B cell (primary cell): ENCODE measurements at regions not wholly inside any gene's neighbourhood (a gene's known extent, or its start where the extent isn't known, plus 50 kb on each side); places are given as distances from the start of the nearest gene placed in this dataset.

ENCODE experiments used
- ATAC-seq: fragments of 200-7000 bp; cut with Tn5 transposase; one replicate; pipeline ENCODE4 v1.10.0; 2021; ENCODE audit warnings: low read depth, mild to moderate bottlenecking, moderate number of reproducible peaks, moderate library complexity
- CTCF ChIA-PET: fragments of 350-600 bp; sonication (Branson Sonifier 250); formaldehyde crosslinking; loops from one replicate; lab custom pipeline; 2021; ENCODE audit warnings: antibody characterized with exemption, inconsistent platforms; lab: Charles Lee
- POLR2A ChIA-PET: fragments of 350-600 bp; sonication (Branson Sonifier 250); formaldehyde crosslinking; loops from one replicate; lab custom pipeline; 2021; ENCODE audit warnings: antibody characterized with exemption; lab: Charles Lee
- DNase-seq: peaks from one replicate; pipeline ENCODE4 v3.0.0; 2013
- H2AFZ ChIP-seq: 2 replicates; pipeline ENCODE4 v1.6.1; 2012; ENCODE audit warnings: mild to moderate bottlenecking, low read depth, low read length; ENCODE audit not compliant: insufficient read depth, poor library complexity, severe bottlenecking
- H3K27ac ChIP-seq, 2 donors: 1 replicate in 1 of 2; 2 replicates in 1 of 2; pipeline ENCODE4 v1.5.1; 2012 to 2013; ENCODE audit warnings: low read length in 2 of 2, mild to moderate bottlenecking in 2 of 2, moderate library complexity in 1 of 2
- H3K27me3 ChIP-seq, 4 experiments: fragments of 200-600 bp in 1 of 4; sonication (generic) in 1 of 4; replicated peaks in 1 of 4; 1 replicate in 2 of 4; 2 replicates in 2 of 4; pipeline versions ENCODE4 v1.6.1 to v1.7.0; 2013 to 2016; ENCODE audit warnings: low read length in 3 of 4, mild to moderate bottlenecking in 2 of 4, mixed read lengths in 1 of 4, moderate library complexity in 1 of 4; ENCODE audit not compliant: insufficient read depth in 4 of 4, control insufficient read depth in 3 of 4; ENCODE audit errors: control extremely low read depth in 1 of 4
- H3K36me3 ChIP-seq, 2 experiments: replicated peaks in 1 of 2; 1 replicate in 1 of 2; 2 replicates in 1 of 2; pipeline versions ENCODE4 v1.6.1 to v1.7.1; 2013; ENCODE audit warnings: low read length in 1 of 2; ENCODE audit not compliant: insufficient read depth in 2 of 2, control insufficient read depth in 1 of 2; ENCODE audit errors: control extremely low read depth in 1 of 2, extremely low read depth in 1 of 2
- H3K4me1 ChIP-seq, 2 donors: fragments of 200-600 bp in 1 of 2; sonication (generic) in 1 of 2; 1 replicate in 1 of 2; 2 replicates in 1 of 2; pipeline versions ENCODE4 v1.5.1 to v1.6.1; 2013 to 2017; ENCODE audit warnings: low read length in 2 of 2; ENCODE audit not compliant: control insufficient read depth in 2 of 2, insufficient read depth in 2 of 2
- H3K4me2 ChIP-seq: replicated peaks from 2 replicates; pipeline ENCODE3; 2012; ENCODE audit warnings: mild to moderate bottlenecking, low read depth, low read length; ENCODE audit not compliant: poor library complexity, severe bottlenecking
- H3K4me3 ChIP-seq, 5 experiments: fragments of 200-600 bp in 1 of 5; sonication (generic) in 1 of 5; 1 replicate in 3 of 5; 2 replicates in 2 of 5; pipeline versions ENCODE4 v1.5.1 to v1.7.0; 2011 to 2016; ENCODE audit warnings: low read length in 4 of 5, mild to moderate bottlenecking in 4 of 5, low read depth in 2 of 5, control low read depth in 1 of 5, moderate library complexity in 1 of 5; ENCODE audit not compliant: insufficient read depth in 1 of 5; ENCODE audit errors: control extremely low read depth in 1 of 5, extremely low read depth in 1 of 5
- H3K79me2 ChIP-seq: fragments of 200-600 bp; sonication (generic); one replicate; pipeline ENCODE4 v1.6.0; 2016; ENCODE audit warnings: low read length; ENCODE audit not compliant: control insufficient read depth, insufficient read depth
- H3K9ac ChIP-seq: fragments of 200-600 bp; sonication (generic); 2 replicates; pipeline ENCODE4 v1.6.1; 2017; ENCODE audit warnings: mild to moderate bottlenecking, low read length, moderate library complexity
- H3K9me3 ChIP-seq, 3 donors: one replicate each; pipeline versions ENCODE4 v1.6.1 to v1.7.1; 2013; ENCODE audit warnings: low read length in 2 of 3; ENCODE audit not compliant: control insufficient read depth in 2 of 3, insufficient read depth in 1 of 3; ENCODE audit errors: control extremely low read depth in 1 of 3
- H4K20me1 ChIP-seq: 2 replicates; pipeline ENCODE4 v1.6.0; 2012; ENCODE audit warnings: mild to moderate bottlenecking, low read length; ENCODE audit not compliant: insufficient read depth, control insufficient read depth, poor library complexity, severe bottlenecking
- H3K27ac Mint-ChIP-seq: one replicate; pipeline ENCODE4 v1.8.0; 2021; ENCODE audit warnings: mixed read lengths
- H3K27me3 Mint-ChIP-seq: one replicate; pipeline ENCODE4 v1.8.0; 2021; ENCODE audit warnings: mixed read lengths
- H3K4me1 Mint-ChIP-seq: one replicate; pipeline ENCODE4 v1.8.0; 2021; ENCODE audit warnings: mixed read lengths
- H3K4me3 Mint-ChIP-seq: one replicate; pipeline ENCODE4 v1.8.0; 2021; ENCODE audit warnings: mixed read lengths
- H3K9me3 Mint-ChIP-seq: one replicate; pipeline ENCODE4 v1.8.0; 2022; ENCODE audit warnings: mixed read lengths; ENCODE audit not compliant: insufficient read depth
- EZH2 ChIP-seq: IDR thresholded peaks from 2 replicates; pipeline ENCODE4 v1.6.1; 2012; ENCODE audit warnings: borderline replicate concordance, low read depth, mild to moderate bottlenecking, moderate library complexity, low read length; ENCODE audit not compliant: insufficient read depth, poor library complexity, severe bottlenecking
- WGBS: methylation state at CpG from one replicate; pipeline ENCODE4 v1.1.5; 2013; ENCODE audit warnings: missing lambda C conversion rate; ENCODE audit not compliant: insufficient coverage; 5-methylcytosine and 5-hydroxymethylcytosine counted together
- intact Hi-C: fragments of 100-400 bp; cut with micrococcal nuclease; formaldehyde crosslinking; loops from one replicate; pipeline ENCODE4 v1.10.0; 2022
- TF ChIP-seq, protein P1 (sequence below): fragments of 200-600 bp; IDR thresholded peaks from one replicate; pipeline ENCODE4 v1.8.0; 2022; ENCODE audit warnings: antibody characterized with exemption, mild to moderate bottlenecking

DNA sequence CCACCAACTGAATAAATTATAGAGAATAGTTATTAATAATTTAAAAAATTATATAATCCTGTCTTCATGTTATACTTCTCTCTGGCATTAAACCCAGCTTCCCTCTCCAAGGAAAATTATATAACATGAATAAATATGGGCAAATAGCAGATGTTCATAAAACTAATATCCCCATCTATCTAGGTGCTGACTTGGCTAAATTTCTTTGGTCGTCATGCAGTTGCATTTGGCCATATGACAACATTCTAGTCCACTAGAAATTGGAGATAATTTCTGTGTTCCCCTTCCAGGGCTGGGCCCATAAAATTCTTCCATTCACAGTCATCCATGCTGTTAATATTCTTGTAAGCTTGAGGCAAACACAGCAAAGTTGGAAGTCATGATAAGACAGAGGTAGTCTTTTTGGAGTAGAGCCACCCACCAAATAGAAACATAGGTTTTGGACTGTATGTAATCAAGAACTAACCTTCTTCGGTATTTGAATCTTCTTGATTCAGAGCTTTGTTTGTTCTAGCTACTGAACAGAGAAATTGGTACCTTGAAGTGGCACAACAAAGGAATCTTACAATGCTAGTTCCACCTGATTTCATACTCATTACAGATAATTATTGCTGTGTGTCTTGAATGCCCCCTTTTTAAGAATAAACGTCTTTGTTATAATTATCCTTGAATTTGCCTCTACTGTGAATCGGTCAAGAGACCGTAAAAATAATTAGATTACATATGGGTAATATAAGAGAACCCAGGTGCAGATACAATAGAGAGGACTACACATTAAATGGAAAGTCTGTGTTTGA lies 678.5 kb upstream of the PCDH20 start:
- CTCF ChIA-PET: no interaction called here
- Histone ChIP-seq H3K27ac (no peak overlapping the region), H3K36me3 (no peaks in the 10 kb centered on the region), H3K27me3 (no peaks in the 10 kb centered on the region), H2AFZ (no peak overlapping the region), H3K79me2 (no peaks in the 10 kb centered on the region), H3K4me3 (no peak overlapping the region), H3K4me1 (no peaks in the 10 kb centered on the region), H3K9me3 (no peaks in the 10 kb centered on the region), H3K9ac (no peak overlapping the region), H3K4me2 (no peak overlapping the region), H4K20me1 (no peaks in the 10 kb centered on the region)
- Mint-ChIP-seq H3K4me3 (no peak overlapping the region), H3K27me3 (no peaks in the 10 kb centered on the region), H3K4me1 (no peaks in the 10 kb centered on the region), H3K27ac (no peak overlapping the region), H3K9me3 (peaks cover 2% of the 10 kb centered on the region)
- no peak for DNase-seq
- POLR2A ChIA-PET: no interaction called here
- intact Hi-C loops: no loop called here
- 17% methylated on average over 1 of the region's 5 CpGs for WGBS
- TF ChIP-seq EZH2: no peak
- TF ChIP-seq, protein P1, sequence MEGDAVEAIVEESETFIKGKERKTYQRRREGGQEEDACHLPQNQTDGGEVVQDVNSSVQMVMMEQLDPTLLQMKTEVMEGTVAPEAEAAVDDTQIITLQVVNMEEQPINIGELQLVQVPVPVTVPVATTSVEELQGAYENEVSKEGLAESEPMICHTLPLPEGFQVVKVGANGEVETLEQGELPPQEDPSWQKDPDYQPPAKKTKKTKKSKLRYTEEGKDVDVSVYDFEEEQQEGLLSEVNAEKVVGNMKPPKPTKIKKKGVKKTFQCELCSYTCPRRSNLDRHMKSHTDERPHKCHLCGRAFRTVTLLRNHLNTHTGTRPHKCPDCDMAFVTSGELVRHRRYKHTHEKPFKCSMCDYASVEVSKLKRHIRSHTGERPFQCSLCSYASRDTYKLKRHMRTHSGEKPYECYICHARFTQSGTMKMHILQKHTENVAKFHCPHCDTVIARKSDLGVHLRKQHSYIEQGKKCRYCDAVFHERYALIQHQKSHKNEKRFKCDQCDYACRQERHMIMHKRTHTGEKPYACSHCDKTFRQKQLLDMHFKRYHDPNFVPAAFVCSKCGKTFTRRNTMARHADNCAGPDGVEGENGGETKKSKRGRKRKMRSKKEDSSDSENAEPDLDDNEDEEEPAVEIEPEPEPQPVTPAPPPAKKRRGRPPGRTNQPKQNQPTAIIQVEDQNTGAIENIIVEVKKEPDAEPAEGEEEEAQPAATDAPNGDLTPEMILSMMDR: no peak
- ATAC-seq: no peak

DNA sequence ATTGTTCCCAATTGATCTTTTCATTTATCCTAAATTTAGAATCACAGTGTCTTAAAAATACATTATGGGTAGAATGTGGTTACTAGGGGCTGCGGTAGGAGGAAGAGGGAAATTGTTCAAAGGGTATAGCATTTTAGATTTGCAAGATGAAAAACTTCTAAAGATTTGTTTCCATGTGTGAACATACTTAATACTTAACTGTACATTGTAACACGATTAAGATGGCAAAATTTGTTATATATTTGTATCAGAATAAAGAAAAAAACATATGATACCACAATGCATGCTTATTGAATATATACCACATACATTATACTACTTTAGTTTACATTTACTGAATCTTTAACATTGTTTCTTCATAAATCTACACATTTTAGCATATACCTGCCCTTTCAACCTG lies 677.3 kb upstream of the PCDH20 start:
- Histone ChIP-seq H3K4me1 (no peaks in the 10 kb centered on the region), H3K36me3 (no peaks in the 10 kb centered on the region), H3K27ac (no peak overlapping the region), H3K9me3 (no peaks in the 10 kb centered on the region), H3K4me2 (no peak overlapping the region), H2AFZ (no peak overlapping the region), H3K79me2 (no peaks in the 10 kb centered on the region), H3K4me3 (no peak overlapping the region), H3K9ac (no peak overlapping the region), H4K20me1 (no peaks in the 10 kb centered on the region), H3K27me3 (no peaks in the 10 kb centered on the region)
- DNase-seq (no peak), ATAC-seq (no peak)
- TF ChIP-seq, protein P1: no peak
- no peak for TF ChIP-seq EZH2
- Mint-ChIP-seq H3K4me3 (no peak overlapping the region), H3K27me3 (no peaks in the 10 kb centered on the region), H3K9me3 (no peaks in the 10 kb centered on the region), H3K27ac (no peak overlapping the region), H3K4me1 (no peaks in the 10 kb centered on the region)
- ChIA-PET POLR2A (no interaction called here), CTCF (no interaction called here)
- intact Hi-C loops: no loop called here
- no CpG with 5 or more reads among the region's 2 CpGs for WGBS
